DMS153 treated with DMSO at 0.1 percent for 48 hours (cell line): ENCODE measurements at regions not wholly inside any gene's neighbourhood (a gene's known extent, or its start where the extent isn't known, plus 50 kb on each side); places are given as distances from the start of the nearest gene placed in this dataset.

Experiments
- DNase-seq: peaks from one replicate; lab custom pipeline; 2025; ENCODE audit not compliant: unreplicated experiment; lab: John Stamatoyannopoulos, UW

DNA sequence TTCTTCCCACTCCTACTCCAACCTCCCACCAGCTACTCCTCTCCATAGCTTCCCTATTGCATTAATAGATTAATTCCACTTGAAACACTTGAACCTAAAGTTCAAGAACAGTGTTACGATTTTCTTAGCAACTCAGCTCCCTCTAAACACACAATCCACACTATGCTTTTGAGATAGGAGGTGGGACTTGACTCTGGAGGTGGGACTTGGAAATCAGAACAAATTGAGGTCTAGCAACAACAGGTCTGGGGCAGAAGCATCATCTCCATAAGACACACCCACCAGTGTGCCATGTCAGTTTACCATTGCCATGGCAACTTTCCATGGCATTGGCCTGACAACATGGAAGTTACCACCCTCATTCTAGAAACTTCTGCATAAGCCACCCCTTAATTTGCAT is 336.5 kb upstream of the ALCAM start:
- DNase-seq = no peak

DNA sequence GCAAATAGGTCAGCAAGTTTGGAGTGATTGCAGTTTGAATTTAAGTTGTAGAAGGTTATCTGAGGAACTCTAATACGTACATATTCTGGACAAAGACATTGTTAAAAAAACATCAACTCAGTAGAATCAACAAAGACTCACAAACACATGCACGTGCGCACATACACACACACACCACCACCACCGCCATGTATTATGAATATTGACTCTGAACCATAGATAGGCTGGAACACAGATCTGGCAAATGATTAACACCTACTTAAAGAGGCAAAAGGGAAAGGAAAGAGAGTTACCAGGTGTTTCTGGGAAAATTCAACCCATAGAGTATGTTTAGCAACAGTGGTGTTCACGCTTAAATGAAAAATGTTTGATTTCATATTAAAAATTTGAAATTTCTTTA is 334.2 kb upstream of the ALCAM start:
- DNase-seq = no peak

DNA sequence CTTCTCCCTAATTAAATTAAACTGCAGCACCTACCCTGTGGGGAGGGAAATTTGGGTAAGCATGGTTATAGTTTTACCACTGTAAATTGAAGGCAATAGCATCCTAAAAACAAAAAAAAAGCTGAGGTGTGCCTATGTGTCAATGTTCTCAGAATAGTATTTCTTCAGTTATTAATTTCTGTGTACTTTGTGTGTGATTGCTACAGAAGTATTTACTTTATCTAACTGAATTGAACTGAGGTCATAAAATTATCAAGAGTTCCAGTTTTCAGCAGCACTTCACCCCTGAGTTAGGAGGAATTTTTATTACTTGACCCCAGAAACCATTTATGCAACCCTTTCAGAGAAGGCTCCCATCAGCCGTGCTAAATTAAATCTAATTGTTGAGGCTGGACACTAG is 333.6 kb upstream of the ALCAM start:
- no peak for DNase-seq

DNA sequence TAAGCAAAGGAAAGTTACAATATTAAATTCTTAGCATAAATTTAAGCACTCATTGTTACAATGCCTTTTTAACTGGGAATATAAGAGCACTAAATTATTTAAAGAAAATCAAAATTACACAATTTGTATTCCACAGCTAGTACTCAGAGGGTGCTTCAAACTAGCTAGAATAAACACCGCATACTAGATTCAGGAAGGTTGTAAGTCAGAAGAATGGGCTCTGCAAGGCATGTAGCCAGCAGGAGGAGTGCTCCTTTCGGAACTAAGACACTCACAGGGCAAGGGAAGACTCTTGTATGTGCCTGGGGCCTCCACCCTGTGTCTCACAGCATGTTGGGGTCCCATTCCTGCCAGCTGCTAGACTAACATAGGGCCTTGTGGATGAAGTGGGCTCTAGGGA is 327.7 kb upstream of the ALCAM start:
- no peak for DNase-seq

DNA sequence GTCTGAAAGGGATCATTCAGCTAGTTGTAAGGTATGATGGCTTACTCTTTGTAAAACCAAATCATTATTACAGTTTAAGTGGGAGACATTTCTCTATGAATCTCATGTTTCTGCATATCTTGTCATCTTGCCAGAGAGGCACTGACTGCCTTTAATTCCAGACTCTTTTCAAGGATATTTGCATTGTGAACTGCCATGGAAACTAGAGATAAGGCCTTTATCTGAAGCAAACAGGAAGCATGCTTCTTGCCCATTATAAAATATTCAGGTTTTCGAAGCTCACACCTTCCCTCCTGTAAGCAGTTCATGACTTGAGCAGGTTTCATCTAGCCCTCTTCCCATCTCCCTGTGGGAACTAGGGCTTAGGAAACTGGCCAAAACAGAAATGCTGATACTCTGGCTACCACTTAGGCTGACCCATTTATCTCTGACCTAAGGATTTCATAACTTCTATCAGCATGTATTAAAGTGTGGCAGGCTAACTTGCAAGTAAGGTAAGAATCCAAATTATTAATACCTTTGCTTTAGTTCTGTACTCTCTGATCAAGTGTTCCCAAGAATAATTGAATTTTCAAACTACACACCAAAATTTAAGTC is 326.6 kb upstream of the ALCAM start:
- DNase-seq = peak; percentile 42

DNA sequence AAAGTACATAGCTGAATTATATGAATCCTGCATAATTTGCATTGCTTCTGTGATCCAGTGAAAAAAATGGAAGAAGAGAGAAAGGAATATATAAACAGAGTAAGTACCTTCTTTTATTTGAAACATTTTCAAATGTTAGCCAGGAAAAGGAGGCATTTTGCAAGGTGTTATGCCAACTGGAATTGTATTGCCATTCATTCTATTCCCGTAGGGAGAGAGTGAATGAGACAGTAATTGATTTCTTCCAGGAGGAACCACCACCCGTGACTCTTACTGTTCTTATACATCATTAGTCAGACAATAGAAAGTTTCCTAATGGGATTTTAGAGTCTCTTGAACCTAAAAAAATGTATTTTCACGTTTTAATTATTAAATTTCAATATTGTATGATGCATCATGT is 324.1 kb upstream of the ALCAM start:
- no peak for DNase-seq

DNA sequence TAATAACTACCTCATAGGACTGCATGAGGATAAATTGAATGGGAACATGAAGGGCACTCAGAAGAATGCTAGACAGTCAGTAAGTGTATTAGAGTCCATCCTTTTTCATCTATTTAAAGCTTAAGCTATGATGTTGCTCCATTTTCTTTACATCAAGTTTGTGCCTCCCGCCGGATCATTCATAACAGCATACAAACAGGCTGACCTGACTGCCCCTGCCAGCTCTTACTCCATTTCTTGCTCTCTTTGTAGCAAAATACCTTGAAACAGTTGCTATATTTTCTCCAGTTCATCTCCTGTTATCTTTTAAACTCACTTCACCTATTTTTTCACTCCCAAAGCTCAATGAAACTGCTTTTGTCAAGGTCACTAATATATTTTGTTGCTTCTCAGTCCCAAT is 315.6 kb upstream of the ALCAM start:
- no peak for DNase-seq

DNA sequence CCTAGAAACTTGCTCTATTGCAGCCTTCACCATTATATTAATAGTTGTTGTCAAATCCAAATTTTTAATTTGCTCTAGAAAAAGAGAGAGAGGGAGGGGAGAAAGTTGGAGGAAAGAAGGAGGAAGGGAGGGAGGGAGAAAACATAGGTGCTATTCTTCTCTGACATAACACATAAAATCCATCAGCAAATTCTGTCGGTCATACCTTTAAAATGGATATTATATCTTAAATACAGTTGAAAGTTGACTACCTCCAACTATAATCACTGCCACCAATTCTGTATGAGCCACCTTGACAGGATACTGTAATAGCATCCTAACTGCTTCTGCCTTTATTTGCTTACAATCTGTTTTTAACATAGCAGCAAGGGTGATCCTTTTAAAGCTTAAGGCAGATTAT is 314.7 kb upstream of the ALCAM start:
- DNase-seq = no peak

DNA sequence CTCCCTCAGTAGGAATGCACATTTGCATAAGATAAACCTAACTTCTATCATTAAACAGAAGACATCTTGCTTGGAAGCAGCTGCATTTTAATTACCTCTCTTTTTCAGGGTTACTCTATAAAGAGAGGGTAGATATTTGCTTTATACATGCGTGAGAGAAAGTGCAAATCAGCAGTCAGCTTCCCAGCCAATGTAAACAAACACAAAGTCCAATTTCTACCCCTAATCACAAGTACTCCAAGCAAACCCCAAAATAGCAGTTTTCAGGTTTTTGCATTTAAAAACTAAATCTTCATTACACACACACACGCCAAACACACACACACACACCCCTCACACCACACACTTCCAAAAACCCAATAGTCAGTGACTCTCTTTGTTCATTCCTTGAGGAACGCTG is 303.9 kb upstream of the ALCAM start:
- DNase-seq = peak; percentile 23

DNA sequence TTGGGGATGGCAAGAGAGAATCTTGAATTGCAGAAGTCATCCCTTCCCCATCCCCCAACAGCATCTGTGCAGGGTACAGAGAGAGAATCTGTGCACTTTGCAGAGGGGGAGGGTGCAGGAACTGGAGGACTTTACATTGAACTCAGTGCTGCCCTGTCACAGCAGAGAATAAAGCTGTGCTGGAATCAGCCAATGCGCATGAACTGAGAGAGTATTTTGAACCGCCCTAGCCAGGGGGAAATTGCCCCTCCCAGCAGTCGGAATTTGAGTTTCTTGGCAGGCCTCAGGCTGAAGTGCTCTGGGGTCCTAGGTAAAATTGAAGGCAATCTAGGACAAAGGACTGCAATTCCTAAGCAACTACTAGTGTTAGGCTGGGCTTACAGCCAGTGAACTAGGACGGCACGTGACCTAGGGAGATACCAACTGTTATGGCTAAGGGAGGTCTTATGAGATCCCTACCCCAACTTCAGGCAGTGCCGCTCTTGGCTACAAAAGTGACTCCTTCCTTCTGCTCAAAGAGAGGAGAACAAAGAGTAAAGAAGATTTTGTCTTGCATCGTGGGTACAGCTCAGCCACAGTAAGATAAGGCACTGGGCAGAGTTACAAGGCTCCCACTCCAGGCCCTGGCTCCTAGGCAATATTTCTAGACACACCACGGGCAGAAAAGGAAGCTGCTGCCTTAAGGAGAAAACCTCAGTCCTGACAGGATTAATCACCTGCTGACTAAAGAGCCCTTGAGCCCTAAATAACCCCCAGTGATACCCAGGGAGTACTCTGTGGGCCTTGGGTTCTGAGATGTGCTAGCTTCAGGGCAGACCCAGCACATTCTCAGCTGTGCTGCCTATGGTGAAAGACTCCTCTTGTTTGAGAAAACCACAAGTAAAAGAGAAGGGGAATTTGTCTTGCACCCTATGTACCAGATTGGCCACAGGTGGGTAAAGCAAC is 300.5 kb upstream of the ALCAM start:
- DNase-seq = no peak

DNA sequence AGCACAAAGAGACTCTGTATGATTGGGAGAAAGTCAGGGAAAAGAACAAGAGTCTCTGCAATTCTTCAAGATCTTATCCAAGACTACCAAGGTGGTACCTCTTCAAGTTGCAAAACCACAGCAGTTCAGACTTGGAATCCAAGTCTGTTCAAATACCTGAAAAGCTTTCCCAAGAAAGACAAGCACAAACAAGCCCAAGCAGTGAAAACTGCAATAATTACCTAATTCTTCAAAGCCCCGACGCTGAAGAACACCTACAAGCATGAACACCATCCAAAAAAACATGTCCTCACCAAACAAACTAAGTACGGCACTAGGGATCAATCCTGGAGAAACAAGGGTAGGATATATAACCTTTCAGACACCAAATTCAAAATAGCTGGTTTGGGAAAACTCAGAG is 299.3 kb upstream of the ALCAM start:
- DNase-seq = no peak

DNA sequence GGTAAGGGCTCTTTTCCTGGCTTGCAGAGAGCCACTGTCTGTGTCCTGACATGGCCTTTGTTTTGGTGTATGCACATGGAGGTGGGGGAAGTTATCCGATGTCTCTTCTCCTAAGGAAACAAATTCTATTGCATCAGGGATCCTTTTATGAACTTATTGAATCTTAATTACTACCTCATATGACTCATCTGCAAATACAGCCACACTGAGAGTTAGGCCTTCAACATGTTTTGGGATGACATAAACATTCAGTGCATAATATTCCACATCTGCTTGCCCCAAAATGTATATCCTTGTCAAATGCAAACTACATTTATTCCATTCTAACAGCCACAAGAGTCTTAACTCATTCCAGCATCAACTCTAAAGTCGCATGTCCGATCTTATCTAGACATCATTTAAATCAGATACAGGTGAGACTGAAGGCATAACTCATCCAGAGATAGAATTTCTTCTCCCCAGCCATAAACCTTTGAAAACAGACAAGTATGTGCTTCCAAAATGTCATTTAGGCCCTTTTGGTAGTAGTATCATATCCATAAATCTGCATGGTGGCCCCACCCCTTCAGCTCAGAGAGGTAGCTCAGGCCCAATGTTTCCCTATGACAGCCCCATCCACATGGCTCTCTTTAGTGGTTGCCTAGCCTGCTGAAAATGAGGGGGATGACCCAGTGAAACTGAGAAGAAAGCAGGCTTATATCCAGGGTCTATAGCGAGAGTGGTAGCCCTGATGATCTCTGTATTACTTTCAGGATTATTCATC is 289.5 kb upstream of the ALCAM start:
- no peak for DNase-seq

DNA sequence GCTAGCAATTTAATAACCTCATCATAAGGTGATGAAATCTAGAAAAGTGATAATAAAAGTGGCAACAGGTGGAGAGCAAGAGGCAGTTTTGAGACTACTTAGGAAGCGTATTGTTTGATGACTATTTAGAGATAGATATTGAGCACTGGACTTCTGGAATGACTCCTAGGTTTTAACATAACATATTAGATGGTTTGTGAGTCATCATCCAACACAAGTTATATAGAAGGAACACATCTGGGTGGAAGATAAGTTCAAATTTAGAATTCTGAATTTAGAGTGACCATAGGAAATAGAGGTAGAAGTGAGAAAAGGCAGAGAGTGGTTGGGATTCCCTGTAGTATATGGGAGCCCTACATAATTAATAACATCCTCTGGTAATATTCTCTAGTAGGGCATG is 282.8 kb upstream of the ALCAM start:
- no peak for DNase-seq

DNA sequence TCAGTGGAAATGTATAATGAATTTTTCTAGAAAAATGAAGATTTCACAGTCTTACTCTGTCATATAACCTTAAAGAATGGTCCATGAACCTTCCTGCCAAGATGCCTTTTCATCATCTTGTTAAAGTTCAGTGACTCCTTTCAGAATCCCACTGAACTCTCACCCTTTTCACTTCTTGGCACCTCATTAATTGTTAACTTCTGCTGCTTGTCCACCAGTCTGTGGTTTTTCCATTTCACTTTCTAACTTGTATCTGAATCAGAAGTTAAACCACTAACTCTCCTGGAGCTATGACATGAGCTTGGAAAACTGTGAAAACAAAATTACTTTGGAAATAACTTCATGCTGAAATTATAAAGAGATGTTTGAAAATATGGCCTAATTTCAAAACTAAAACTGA is 281.2 kb upstream of the ALCAM start:
- DNase-seq = no peak

DNA sequence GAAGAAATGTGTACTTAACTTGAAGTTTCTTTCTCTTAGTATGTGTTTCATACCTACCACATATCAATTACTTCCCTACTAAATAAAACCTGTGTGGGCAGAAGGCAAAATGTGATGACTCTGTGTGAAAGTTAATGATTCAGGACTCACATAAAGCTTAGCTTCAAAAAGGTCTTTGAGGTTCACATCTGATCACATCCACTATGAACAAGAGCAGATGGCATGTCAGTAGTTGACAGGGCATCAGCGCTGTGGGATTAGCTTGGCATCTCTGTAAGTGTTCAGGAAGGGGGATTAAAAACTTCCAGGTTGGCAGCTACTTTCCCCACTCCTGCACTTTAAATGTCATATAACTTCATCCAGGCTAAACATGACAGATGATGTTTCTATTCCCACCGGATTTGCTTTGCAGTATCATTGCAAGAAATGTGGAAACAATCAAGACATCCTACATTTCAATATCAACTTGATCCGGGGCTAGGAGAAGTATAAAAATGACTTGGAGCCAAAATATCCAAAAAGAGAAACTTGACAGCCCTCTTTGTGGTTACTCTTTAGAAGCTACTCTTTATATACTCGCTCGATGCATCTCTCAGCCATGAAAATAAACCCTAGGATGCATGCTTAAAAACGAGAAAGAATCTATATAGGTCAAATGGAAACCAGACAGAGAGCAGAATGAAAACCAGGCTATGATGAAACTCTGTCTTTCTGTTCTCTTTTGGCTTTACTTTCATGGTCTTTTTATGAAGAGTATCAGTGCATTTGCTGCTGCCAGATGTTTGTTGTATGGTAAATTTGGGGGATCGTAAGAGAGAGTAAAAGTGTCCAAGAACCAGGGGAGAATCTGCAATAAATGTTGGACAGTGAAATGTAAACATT is 273.1 kb upstream of the ALCAM start:
- DNase-seq = no peak

DNA sequence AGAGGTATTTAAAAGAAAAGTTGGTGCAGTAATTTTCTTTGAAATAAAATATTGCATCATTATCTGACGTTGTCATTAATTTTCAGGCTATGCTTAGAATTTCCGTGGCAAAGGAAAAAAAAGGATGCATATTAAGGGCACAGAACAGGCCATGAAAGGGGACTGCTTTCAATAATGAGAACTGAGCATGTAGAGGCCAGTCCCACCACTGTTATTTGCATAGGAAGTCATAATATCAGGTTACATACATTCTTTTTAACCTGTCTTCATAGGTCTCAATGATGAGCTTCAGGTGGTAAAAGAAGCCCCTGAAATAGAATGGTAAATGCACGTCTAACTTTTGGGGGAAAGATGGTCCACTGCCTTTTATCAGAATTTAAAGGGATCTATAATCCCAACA is 272.1 kb upstream of the ALCAM start:
- peak; percentile 11 for DNase-seq

DNA sequence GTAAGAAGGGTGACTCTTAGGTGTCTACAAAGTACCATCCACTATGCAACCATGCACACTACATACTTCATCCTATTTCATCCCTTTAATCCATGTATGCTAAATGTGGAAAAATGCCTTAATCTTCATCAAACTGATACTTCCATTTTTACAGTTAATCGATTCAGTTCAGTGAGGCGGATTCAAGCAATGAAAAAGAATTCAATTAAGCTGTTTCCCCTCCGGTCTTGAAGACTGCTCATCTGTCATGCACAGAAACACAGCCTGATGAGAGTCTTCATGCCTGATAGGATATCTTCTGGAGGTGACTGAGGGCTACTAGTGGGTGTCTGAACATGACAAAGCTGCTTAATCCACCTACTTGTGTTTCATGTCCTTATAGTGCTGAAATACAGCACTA is 270.6 kb upstream of the ALCAM start:
- DNase-seq = no peak

DNA sequence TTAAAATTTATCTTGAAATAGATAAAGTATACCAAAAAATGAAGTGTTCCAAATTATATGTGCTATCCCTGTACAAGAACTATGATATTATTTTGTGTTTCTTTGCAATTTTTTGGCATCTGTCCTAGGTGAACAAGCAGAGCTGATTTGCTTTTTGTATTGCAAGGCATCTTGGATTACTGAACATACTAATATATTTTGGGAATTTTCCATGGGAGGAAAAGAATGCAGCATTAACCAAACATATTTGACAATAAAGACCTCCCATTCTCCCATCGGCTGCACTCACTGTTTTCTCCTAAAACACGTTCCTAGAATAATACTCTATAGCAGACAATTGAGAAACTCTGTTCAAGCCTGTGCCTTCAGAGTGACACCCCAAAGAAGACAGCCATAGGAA is 265.1 kb upstream of the ALCAM start:
- DNase-seq = no peak

DNA sequence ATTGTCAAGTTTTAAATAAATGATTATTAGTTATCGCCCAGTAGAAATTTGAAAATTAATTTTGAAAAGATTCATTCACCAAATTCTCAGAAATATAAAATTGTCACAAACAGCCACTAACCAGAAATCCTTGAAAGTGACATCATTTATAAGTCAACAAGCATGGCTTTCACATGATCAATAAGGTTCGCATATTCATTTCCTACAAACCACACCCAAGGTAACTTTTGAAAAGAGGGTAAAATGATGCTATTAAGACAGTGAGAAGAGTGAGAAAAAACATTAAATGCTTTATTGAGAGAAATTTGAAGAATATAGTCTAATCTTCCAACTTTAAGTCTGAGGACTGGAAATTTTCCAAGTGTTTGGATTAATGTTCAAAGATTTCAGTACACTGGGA is 263.6 kb upstream of the ALCAM start:
- no peak for DNase-seq

DNA sequence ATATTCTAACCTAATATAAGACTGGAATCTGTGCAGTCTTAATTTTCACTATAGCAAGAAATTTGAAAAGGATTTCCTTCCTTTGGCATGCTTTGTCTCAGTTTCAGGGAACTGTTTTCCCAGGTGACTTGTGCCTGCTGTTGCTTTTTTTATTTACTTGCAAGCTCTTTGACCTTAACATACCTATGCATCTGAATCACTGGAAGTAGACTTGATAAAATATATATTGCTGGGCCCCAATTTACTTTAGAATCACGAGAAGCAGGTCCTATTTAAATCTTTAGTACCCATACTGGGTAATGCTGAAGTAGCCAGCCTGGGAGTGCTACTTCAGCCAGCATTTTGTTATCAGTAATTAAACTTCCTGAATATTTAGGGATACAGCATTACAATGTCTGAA is 257.9 kb upstream of the ALCAM start:
- DNase-seq = no peak

DNA sequence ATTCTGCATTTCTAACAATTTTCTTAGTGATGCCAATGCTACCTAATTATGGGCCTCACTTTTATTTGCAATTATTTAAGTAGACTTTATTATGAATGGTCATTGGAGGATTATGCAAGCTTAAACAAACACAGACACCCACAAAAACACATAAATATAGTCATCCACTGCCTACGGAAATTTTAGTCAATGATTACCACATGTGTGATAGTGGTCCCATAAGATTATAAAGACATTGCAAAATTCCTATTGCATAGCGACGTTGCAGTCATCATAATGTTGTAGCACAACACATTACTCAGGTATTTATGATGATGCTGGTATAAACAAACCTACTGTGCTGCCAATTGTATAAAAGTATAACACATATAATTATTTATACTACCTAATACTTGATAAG is 247.8 kb upstream of the ALCAM start:
- DNase-seq = no peak
